HG03565 (cell line): ENCODE measurements at regions not wholly inside any gene's neighbourhood (a gene's known extent, or its start where the extent isn't known, plus 50 kb on each side); places are given as distances from the start of the nearest gene placed in this dataset.
"Not testable (repeated sequence)": the region's sequence is repeated elsewhere in the genome, so short reads cannot be mapped to it uniquely, and the experiment has no call there.

Source experiments
- ATAC-seq: cut with Tn5 transposase; IDR thresholded peaks from one replicate; pipeline ENCODE4 v1.9.1; 2021; ENCODE audit warnings: mild to moderate bottlenecking, moderate library complexity; ENCODE audit not compliant: unreplicated experiment

DNA sequence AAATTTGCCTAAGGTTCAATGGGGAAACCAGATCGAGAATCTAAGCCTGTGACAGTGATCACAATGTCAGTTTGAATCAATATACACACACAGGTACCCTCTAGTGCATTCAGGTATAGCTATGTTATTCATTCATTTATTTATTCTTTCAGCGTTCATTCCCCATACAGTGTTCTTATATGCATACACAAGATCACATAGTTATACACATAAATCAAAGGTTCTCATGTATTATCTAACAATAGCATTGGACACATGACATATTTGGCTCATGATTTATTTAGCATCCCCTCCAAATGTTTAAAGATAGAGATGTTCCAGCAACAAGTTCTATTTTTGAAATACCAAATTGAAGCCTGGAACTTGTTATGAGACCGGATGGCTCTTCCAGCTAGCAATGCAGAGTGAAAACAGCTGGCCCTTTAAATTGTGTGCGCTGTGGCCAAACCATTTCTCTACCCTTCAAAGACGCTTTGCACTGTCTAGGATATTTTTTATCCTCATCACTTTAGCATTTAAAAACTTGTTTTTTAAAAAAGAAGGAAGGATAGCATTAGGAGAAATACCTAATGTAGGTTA lies 131.0 kb downstream of the ATXN3L start:
- ATAC-seq = no peak

DNA sequence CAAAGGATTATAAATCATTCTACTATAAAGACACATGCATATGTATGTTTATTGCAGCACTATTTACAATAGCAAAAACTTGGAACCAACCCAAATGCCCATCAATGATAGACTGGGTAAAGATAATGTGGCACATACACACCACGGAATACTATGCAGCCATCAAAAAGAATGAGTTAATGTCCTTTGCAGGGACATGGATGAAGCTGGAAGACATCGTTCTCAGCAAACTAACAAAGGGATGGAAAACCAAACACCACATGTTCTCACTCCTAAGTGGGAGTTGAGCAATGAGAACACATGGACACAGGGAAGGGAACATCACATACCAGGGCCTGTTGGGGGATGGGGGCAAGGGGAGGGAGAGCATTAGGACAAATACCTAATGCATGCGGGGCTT lies 133.2 kb downstream of the ATXN3L start:
- ATAC-seq = not testable (repeated sequence)

DNA sequence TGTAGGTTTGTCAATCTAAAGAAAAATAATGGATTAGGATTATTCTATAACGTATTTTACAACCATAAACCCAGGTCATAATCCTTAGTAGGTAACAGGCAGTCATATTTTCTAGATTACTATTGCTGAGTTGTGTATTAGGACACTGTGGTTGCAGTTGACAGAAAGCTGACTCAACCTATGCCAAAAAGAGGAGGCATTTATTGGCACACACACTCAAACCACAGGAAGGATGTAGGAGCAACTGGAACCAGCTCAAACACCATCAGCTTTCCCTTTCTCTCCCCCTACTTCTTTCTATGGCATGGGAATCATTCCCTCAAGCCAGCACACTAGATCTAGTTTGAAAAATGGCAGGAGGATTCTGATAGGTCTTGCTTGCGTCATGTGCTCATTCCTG lies 136.4 kb upstream of the FAM9C start:
- ATAC-seq = no peak

DNA sequence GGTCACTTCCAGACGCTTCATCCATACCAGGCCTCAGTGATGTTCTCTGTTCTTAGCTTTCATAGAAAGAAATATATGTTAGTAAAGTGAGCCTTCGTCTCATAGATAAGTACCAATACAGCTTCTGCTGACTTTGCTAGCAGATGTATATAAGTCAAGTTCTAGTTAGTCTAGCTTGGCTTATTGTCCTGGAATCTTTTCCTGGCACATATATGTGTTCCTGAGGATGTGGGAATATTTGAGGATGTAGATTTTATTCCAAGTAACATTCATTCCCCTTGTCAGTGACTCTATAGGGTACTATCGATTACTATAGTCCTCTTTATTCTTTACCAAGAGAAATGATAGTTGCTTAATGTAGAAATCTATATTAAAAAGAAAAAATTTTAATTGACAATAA lies 135.2 kb upstream of the FAM9C start:
- no peak for ATAC-seq

DNA sequence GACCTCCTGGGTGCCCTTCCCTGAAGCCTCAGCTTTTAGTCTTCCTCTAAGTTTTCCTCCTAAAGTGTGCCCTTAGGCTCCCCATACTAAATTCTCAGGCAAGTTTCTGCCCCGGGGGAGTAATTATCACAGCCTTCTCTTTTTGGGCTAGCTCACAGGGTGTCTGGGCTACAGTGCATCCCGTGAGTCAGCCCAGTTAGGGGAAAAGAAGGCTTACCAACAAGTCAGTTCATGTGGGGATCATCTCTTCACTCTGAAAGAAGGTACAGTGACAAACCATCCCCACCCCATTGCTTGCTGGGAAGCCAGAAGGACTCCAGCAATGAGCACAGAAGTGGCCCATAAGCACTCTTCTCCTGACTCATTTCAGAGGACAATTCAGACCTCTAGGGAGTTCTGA lies 134.7 kb upstream of the FAM9C start:
- ATAC-seq = no peak

DNA sequence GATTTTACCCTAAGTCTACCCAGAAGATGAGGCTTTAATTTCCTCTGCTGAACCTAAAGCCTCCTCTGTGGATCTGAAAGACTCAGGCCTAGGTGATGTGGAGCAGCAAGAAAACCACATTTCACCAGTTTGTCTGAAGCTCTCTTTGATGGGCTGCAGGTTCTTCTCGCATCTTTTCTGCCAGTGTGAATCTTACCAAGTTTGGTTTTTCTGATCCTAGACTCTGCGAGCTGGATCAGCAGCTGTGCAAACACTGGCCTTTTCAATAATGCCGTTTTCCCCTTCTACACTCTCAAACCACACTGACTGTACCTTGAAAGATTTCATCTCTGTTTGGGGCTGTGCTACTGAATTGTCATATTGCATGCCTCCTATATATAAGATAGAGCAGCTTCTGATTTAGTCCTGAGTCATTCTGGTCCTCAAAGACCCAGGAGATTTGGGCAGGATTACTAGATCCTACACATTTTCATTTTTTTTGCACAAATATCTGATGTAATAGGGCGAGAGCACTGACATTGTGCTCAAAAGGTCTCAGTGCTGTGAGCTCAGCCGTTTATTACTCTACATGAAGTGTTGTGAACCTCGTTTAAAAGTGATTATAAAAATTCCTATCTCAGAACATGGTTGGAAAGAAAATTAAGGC lies 133.6 kb upstream of the FAM9C start:
- no peak for ATAC-seq

DNA sequence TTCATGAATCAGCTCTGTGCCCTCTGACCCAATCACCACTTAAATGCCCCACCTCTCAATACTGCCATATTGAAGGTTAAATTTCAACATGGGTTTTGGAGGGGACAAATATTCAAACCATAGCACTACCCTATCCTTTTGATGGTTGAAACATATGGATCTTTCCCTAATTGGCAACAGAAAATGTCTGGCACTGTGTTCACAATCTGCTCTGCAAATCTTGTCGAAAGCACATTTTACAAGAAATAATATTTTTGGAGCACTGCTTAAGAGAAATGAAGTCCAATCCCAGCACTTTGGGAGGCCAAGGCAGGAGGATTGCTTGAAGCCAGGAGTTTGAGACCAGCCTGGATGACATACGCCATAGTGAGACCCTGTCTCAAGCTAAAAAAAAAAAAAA lies 130.6 kb upstream of the FAM9C start:
- no peak for ATAC-seq

DNA sequence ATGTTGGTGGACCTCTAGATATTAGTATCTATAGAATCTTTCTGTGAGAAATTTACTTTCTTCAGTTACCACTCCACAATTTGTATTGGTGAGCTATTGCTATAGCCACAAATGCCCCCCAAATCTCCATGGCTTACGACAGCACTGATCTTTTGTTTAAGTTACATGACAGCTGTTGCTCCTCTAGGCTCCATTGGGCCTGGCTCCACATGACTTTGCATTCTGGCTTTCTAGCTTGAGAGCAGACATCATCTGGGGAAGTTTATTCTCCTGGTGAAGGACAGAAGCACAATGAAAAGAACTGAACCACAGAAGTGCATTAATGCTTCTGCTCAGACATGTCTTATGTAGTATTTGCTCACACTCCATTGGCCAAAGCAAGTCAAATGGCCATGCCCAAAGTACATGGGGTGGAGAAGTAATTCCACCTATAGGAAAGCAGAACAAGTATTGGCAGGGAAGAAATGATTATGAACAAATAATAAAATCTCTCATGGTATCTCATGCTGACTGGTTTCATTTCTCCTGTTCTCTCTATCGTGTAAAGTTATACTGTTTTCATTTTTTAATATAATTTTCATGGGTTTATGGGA lies 126.6 kb upstream of the FAM9C start:
- ATAC-seq = no peak

DNA sequence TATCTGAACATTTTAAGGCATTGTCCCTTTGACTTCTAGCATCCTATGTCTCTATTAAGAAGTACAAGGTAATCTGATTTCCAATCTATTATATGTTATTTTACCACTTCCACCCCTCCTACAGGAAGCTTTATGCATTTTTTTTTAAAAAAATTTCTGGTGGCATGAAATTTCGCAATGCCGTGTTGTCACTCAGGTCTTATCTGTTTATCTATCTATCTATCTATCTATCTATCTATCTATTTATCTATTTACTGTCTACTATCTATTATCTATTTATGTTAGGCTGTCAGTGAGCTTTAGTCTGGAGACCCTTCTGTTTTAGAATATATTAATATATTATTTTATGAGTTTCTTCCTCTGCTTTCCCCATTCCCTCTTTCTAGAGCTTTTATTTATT lies 125.3 kb upstream of the FAM9C start:
- no peak for ATAC-seq

DNA sequence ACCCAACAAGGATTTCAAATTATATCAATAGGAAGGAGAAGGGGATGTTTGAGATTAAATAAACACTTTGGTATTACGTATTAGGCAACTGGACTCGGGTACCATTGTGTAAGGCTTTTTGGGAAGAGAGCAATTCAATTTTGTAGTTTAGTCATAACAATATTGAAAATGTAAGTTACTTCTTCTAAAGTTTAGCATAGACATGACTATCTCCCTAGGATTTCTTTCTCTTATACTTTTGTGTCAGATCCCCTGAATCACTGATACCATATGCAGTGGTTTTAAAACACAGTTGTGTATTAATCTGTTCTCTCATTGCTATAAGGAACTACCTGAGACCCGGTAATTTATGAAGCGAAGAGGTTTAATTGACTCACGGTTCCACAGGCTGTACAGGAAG lies 123.8 kb upstream of the FAM9C start:
- no peak for ATAC-seq

DNA sequence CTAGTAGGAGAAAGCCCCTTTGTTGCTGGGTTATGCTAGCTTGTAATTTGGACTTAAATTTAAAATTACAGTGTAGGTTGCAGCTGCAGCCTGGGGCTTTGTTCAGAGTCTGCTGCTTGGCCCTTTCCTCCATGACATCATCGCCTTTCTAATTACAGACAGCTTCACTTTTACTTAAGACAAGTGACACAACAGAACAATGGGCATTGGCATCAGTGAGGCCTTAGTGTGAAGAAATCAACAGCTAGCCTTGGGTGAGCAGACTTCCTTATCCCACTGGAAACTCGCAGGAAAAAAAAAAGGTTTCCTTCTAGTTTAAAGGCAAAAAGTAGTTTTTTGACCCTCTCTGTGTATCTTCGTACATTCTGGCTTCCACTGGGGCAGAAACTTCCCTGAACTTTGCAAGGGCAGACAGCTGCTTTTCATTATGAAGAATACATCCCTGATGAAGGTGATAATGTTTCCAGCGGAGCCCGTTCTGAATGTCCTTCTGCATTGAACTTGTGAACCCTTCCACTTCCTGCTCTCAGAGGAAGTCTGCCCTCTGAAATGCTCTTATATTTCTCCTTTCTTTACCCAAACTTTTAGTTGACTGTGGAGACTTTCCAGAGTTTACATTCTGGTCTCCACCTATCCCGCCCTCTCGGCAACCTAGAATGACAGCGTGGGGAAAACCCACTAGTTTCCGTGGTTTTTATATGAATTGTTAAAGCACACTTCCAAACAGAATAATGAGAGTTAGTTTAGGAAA lies 123.2 kb upstream of the FAM9C start:
- no peak for ATAC-seq

DNA sequence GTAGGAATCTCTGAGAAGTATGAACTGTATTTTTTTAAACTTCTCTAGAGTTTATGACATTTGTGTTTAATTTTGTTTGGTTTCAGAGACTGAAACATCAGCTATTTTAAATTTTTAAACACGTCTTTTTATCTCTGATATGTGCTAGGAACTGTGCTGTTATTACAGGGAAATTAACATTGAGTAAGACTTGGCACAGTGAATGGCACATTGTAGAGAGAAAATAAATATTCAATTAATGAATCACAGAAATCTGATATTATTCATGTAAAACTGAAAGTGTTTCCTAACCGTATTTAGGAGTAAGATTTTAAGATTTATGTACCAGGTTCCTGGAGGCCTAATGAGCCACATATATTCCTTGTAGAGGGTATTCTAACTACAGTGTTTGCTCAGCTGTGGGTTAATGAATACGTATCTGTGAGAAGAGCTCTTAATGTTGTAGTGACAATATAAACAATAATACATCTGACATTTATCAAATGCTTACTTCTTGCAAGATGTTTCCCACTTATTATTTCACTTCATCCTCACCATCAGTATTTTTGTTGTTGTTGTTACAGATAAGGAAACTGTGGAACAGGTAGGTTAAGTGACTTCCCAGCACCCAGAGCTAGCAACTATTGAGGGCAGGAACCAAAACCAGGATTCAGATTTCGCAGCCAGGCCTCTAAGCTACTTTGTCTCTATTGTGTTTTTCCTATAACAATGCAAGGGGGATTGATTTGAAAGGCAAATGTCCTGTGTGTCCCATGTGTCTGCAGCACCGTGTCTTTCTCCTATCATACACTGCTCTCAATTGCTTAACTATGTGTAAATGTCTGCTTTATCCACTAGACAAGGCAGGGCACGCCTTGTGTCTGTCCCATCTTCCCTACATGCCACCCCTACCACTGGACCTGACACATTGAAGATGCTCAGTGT lies 121.1 kb upstream of the FAM9C start:
- ATAC-seq = no peak

DNA sequence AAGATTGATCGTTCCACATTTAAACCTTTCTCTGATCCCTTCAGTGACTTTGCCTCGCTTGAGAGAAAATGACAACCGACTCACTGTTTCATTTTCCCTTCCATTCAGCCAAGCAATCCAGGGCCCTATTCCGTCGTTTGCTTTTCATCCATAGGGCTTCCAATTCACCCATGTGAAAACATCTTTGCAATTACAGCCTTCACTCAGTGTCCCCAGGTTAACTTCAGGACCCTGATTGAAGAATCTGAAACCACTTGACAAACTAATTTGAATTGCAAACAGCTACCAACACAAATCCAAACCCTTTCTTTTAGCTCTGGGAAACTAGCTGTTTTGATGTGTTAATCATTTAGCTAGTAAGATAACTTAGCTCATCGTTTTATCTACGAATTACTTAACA lies 120.2 kb upstream of the FAM9C start:
- ATAC-seq = no peak

DNA sequence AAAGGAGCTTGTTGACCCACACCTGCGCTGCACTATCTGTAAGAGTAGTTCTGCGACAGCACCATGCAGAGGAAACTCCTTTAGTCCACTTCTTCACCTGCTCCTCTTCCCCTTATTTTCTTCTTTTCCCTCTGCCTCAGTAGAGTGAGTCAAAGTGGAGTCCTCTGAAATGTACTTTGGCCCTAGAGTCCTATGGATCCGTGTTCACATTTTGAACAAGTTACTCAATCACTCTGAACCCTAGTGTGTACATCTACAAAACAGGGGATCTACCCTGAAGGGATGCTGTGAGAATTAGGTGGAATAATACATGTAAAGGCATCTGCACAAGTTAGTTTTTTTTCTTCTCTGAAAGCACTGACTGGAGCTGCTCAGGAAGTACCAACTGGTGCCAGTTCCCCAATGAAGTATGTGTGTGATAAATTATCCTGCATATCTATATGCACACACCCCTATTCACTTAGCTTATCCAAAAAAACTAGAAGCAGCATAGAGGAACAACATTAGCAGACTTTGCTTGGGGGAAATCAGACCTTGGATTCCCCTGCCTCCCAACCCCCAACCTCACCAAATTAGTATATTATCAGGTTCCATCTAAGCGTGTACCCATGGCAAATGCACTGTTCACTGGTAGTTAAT lies 118.5 kb upstream of the FAM9C start:
- no peak for ATAC-seq

DNA sequence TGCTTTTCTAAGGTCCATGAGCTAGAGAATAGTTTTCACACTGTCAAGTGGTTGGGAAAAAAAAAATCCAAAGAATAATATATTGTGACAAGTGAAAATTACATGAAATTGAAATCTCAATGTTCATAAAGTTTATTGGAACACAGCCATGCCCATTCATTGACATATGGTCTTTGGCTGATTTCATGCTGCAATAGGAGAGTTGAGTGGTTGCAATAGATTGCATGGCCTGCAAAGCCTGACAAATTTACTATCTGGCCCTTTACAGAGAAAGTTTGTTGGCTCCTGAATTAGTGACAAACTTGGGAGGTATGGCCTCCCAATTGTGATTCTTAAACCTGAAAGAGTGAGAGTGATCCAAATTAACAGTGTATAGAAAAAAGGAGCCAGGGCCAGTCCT lies 115.5 kb upstream of the FAM9C start:
- no peak for ATAC-seq

DNA sequence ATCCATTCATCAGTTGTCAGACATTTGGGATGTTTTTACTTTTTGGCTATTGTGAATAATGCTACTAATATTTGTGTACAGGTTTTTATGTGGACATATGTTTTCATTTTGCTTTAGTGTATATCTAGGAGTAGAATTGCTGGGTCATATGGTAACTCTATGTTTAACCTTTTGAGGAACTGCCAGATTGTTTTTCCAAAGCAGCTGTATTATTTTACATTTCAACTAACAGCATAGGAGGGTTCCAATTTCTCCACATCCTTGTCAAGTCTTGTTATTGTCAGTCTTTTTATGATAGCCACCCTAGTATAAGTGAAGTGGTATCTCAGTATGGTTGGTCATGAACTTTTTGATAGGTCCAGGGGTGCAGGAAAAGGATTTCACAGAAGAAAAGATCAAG lies 114.5 kb upstream of the FAM9C start:
- ATAC-seq = no peak

DNA sequence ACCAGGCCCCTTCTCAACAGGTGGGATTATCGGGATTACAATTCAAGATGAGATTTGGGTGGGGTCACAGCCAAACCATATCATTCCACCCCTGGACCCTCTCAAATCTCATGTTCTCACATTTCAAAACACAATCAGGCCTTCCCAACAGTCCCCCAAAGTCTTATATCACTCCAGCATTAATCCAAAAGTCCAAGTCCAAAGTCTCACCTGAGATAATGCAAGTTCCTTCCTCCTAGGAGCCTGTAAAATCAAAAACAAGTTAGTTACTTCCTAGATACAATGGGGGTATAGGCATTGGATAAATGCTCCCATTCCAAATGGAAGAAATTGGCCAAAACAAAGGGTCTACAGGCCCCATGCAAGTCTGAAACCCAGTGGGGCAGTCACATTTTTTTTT lies 111.1 kb upstream of the FAM9C start:
- ATAC-seq = not testable (repeated sequence)

DNA sequence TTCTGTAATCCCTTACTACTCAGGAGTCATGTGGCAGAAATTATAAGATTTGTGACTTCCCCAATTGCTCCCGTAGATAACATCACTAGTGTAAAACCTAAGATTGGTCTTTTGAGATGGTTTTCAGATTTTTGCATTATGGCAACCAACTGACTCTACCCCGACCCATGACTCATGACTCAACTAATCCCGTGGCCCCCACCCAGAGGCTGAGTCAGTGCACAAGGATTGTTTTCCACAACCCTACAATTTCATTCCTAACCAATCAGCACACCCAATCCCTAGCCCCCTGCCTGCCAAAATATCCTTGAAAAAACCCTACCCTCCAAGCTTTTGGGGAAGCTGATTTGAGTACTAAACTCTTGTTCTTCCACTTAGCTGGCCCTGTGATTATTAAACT lies 109.4 kb upstream of the FAM9C start:
- ATAC-seq = no peak

DNA sequence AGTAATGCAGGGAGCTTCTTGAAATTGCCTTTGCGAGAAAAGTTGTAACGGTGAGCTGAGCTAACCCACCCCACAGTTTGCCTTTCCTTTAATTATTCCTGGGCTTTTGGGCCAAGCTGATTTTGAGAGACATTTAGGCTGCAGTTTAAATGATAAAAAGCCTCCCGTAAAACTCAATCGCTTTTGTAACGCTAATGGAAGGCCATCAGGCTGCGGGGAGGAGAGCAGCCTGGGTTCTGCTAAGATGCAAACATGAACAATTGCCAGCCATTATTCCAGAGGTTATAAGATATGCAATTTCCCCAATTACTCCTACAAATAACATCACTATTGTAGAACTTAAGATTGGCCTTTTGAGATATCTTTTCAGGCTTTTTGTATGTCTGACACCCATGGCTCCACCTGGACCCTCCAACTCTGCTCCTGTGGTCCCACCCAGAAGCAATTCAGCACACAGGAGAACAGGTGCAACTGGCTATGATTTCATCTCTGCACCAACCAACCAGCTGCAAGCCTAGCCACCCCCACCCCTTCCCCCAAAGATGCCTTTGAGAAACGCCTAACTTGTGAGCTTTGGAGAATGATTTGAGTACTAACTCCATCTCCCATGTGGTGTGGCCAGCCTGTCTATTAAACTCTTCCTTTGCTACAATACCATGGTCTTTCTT lies 108.2 kb upstream of the FAM9C start:
- ATAC-seq = no peak
